Erythroblast (primary cell): ENCODE measurements at regions not wholly inside any gene's neighbourhood (a gene's known extent, or its start where the extent isn't known, plus 50 kb on each side); places are given as distances from the start of the nearest gene placed in this dataset.

Experiments
- DNase-seq, 2 experiments: peaks; one replicate each; lab custom pipeline; 2025; lab: John Stamatoyannopoulos, UW
- GATA1 ChIP-seq: IDR thresholded peaks from 2 replicates; pipeline ENCODE4 v1.6.1; 2011; ENCODE audit warnings: low read depth, mild to moderate bottlenecking, control low read depth, low read length, moderate library complexity
- POLR2A ChIP-seq: IDR thresholded peaks from 2 replicates; pipeline ENCODE4 v1.6.1; 2011; ENCODE audit warnings: mild to moderate bottlenecking, low read length

- TF ChIP-seq POLR2A (no peak), GATA1 (no peak)
- DNase-seq = no peak
Observed at GRCh38 chr12:34358198-34358597, 335.9 kb downstream of the ALG10 start.

GRCh38 chr12:34361721-34362316, 339.5 kb downstream of the ALG10 start:
- no peak for DNase-seq
- TF ChIP-seq POLR2A (no peak), GATA1 (no peak)

- TF ChIP-seq GATA1 = no peak
- no peak for TF ChIP-seq POLR2A
- DNase-seq = no peak
Observed at GRCh38 chr12:34363050-34363673, 340.9 kb downstream of the ALG10 start.

GRCh38 chr12:34368079-34368478, 345.8 kb downstream of the ALG10 start:
- TF ChIP-seq POLR2A = no peak
- TF ChIP-seq GATA1 = no peak

GRCh38 chr12:34371050-34371449, 348.8 kb downstream of the ALG10 start:
- TF ChIP-seq POLR2A (no peak), GATA1 (no peak)
- no peak for DNase-seq

More at GRCh38 chr12:34368079-34368478, 345.8 kb downstream of the ALG10 start:
- DNase-seq = no peak

GRCh38 chr12:34372003-34372402, 349.7 kb downstream of the ALG10 start:
- TF ChIP-seq POLR2A (no peak), GATA1 (no peak)

GRCh38 chr12:34373926-34374325, 351.6 kb downstream of the ALG10 start:
- no peak for TF ChIP-seq POLR2A
- TF ChIP-seq GATA1 = no peak
- no peak for DNase-seq

More at GRCh38 chr12:34372003-34372402, 349.7 kb downstream of the ALG10 start:
- DNase-seq = no peak

- no peak for TF ChIP-seq GATA1
- no peak for TF ChIP-seq POLR2A
- no peak for DNase-seq
Observed at GRCh38 chr12:34376133-34376799, 354.0 kb downstream of the ALG10 start.

GRCh38 chr12:34377243-34378035, 355.1 kb downstream of the ALG10 start:
- TF ChIP-seq GATA1 = no peak
- no peak for DNase-seq

- TF ChIP-seq POLR2A (no peak), GATA1 (no peak)
- DNase-seq = no peak
Observed at GRCh38 chr12:34379142-34379541, 356.8 kb downstream of the ALG10 start.

GRCh38 chr12:34384693-34385092, 362.4 kb downstream of the ALG10 start:
- TF ChIP-seq POLR2A (no peak), GATA1 (no peak)

GRCh38 chr12:34386016-34386415, 363.7 kb downstream of the ALG10 start:
- TF ChIP-seq GATA1 = no peak
- no peak for TF ChIP-seq POLR2A
- no peak for DNase-seq

More at GRCh38 chr12:34384693-34385092, 362.4 kb downstream of the ALG10 start:
- no peak for DNase-seq

- DNase-seq = no peak
- TF ChIP-seq GATA1 = no peak
- no peak for TF ChIP-seq POLR2A
Observed at GRCh38 chr12:34386621-34387255, 364.4 kb downstream of the ALG10 start.
